Liver (tissue), 8 donors: ENCODE measurements at regions not wholly inside any gene's neighbourhood (a gene's known extent, or its start where the extent isn't known, plus 50 kb on each side); places are given as distances from the start of the nearest gene placed in this dataset.

Experiments
- DNase-seq: peaks from one replicate; pipeline ENCODE4 v3.0.0-alpha.2; 2017; ENCODE audit warnings: low spot score
- H3K27ac ChIP-seq, 2 donors: one replicate each; pipeline ENCODE4 v1.7.0; 2013; ENCODE audit warnings: inconsistent platforms in 2 of 2, low read length in 2 of 2, control low read depth in 1 of 2, low read depth in 1 of 2, mild to moderate bottlenecking in 1 of 2
- H3K27me3 ChIP-seq, 4 donors: one replicate each; pipeline versions ENCODE4 v1.6.1 to v1.7.0; 2013; ENCODE audit warnings: low read length in 3 of 4, inconsistent platforms in 1 of 4, mild to moderate bottlenecking in 1 of 4, moderate library complexity in 1 of 4; ENCODE audit not compliant: control insufficient read depth in 4 of 4, insufficient read depth in 4 of 4
- H3K36me3 ChIP-seq, 4 donors: one replicate each; pipeline versions ENCODE4 v1.6.1 to v1.7.0; 2013; ENCODE audit warnings: low read length in 3 of 4, mild to moderate bottlenecking in 3 of 4, low read depth in 1 of 4, moderate library complexity in 1 of 4; ENCODE audit not compliant: control insufficient read depth in 4 of 4, insufficient read depth in 3 of 4
- H3K4me1 ChIP-seq, 4 donors: one replicate each; pipeline versions ENCODE4 v1.6.1 to v1.7.0; 2013; ENCODE audit warnings: low read length in 3 of 4, mild to moderate bottlenecking in 3 of 4, moderate library complexity in 1 of 4; ENCODE audit not compliant: control insufficient read depth in 4 of 4, insufficient read depth in 4 of 4
- H3K4me3 ChIP-seq, 3 donors: one replicate each; pipeline versions ENCODE4 v1.6.1 to v1.7.0; 2013; ENCODE audit warnings: low read length in 3 of 3, control low read depth in 1 of 3, low read depth in 1 of 3, mild to moderate bottlenecking in 1 of 3
- H3K9ac ChIP-seq, 2 donors: one replicate each; pipeline ENCODE4 v1.7.0; 2013; ENCODE audit warnings: low read length in 2 of 2, mild to moderate bottlenecking in 2 of 2, moderate library complexity in 2 of 2, control low read depth in 1 of 2, low read depth in 1 of 2
- H3K9me3 ChIP-seq, 4 donors: one replicate each; pipeline versions ENCODE4 v1.6.1 to v1.7.0; 2013; ENCODE audit warnings: low read length in 3 of 4; ENCODE audit not compliant: control insufficient read depth in 4 of 4
- ATF3 ChIP-seq: IDR thresholded peaks from 2 replicates; pipeline ENCODE4 v1.6.1; 2016; ENCODE audit warnings: antibody characterized with exemption
- CTCF ChIP-seq: fragments of 150-350 bp; IDR thresholded peaks from 2 replicates; pipeline ENCODE4 v1.5.1; 2017; ENCODE audit warnings: improper control_type of control experiment, low read depth, low read length; ENCODE audit not compliant: missing input control
- EGR1 ChIP-seq, 2 donors: IDR thresholded peaks; 2 replicates each; pipeline ENCODE4 v1.6.1; 2016 to 2018; ENCODE audit warnings: antibody characterized with exemption in 2 of 2, low read depth in 2 of 2
- FOXA1 ChIP-seq: IDR thresholded peaks from 2 replicates; pipeline ENCODE4 v1.6.1; 2016; ENCODE audit warnings: antibody characterized with exemption
- FOXA2 ChIP-seq: IDR thresholded peaks from 2 replicates; pipeline ENCODE4 v1.6.1; 2016; ENCODE audit warnings: antibody characterized with exemption
- HNF4A ChIP-seq, 2 donors: conservative IDR thresholded peaks; 2 replicates each; pipeline ENCODE4 v1.6.1; 2016; ENCODE audit warnings: antibody characterized with exemption in 2 of 2, mild to moderate bottlenecking in 2 of 2
- JUND ChIP-seq, 2 donors: IDR thresholded peaks; 2 replicates each; pipeline ENCODE4 v1.6.1; 2016; ENCODE audit warnings: antibody characterized with exemption in 2 of 2
- MAX ChIP-seq: IDR thresholded peaks from 2 replicates; pipeline ENCODE4 v1.6.1; 2016; ENCODE audit warnings: antibody characterized with exemption
- RAD21 ChIP-seq, 2 donors: IDR thresholded peaks; 2 replicates each; pipeline ENCODE4 v1.6.1; 2016; ENCODE audit warnings: antibody characterized with exemption in 2 of 2, mild to moderate bottlenecking in 2 of 2
- REST ChIP-seq: IDR thresholded peaks from 2 replicates; pipeline ENCODE4 v1.6.1; 2016; ENCODE audit warnings: antibody characterized with exemption, mild to moderate bottlenecking
- RXRA ChIP-seq, 2 donors: IDR thresholded peaks; 2 replicates each; pipeline ENCODE4 v1.6.1; 2017 to 2018; ENCODE audit warnings: antibody characterized with exemption in 2 of 2, mild to moderate bottlenecking in 1 of 2
- SP1 ChIP-seq: IDR thresholded peaks from 2 replicates; pipeline ENCODE4 v1.6.1; 2018; ENCODE audit warnings: antibody characterized with exemption, mild to moderate bottlenecking
- TAF1 ChIP-seq: conservative IDR thresholded peaks from 2 replicates; pipeline ENCODE4 v1.6.1; 2016; ENCODE audit warnings: antibody characterized with exemption, mild to moderate bottlenecking
- YY1 ChIP-seq: IDR thresholded peaks from 2 replicates; pipeline ENCODE4 v1.6.1; 2016; ENCODE audit warnings: antibody characterized with exemption, mild to moderate bottlenecking
- WGBS: extraction: QIAGEN DNeasy Blood & Tissue Kit; methylation state at CpG from one replicate; pipeline ENCODE4 v1.1.7; 2013; 5-methylcytosine and 5-hydroxymethylcytosine counted together
- donor health status: healthy.
- donor health status: healthy.
- donor health status: healthy.
- donor health status: healthy.
- donor health status: healthy.

- TF ChIP-seq SP1 (no peak), FOXA1 (no peak), EGR1 (IDR thresholded peaks at IDR 0.05; ENCODE audit: low read depth in 2 of 2) (no peak)
These were observed 487.1 kb downstream of the SLITRK6 start for GRCh38 chr13:85312071-85312470.

GRCh38 chr13:85303630-85304029, 495.6 kb downstream of the SLITRK6 start:
- H3K27me3 ChIP-seq, result peaks cover 0 to 5% (median 0%) of the 10 kb centered on the region in 4 donors
- H3K4me3 ChIP-seq, result no peak overlapping the region
- H3K36me3 ChIP-seq, result no peaks in the 10 kb centered on the region
- no peak overlapping the region for H3K27ac ChIP-seq
- TF ChIP-seq MAX (no peak), ATF3 (no peak), RXRA (IDR thresholded peaks at IDR 0.05) (no peak), RAD21 (IDR thresholded peaks at IDR 0.05) (no peak), TAF1 (no peak), FOXA1 (no peak), EGR1 (IDR thresholded peaks at IDR 0.05; ENCODE audit: low read depth in 2 of 2) (no peak), YY1 (no peak), REST (no peak), FOXA2 (no peak), HNF4A (conservative IDR thresholded peaks at IDR 0.05) (no peak)
- DNase-seq, result no peak
- H3K9me3 ChIP-seq, result no peaks in the 10 kb centered on the region
- no peaks in the 10 kb centered on the region for H3K4me1 ChIP-seq
- 51% methylated on average over 4 of the region's 4 CpGs for WGBS
- no peak overlapping the region for H3K9ac ChIP-seq

More at GRCh38 chr13:85312071-85312470, 487.1 kb downstream of the SLITRK6 start:
- Histone ChIP-seq H3K27me3 (peaks cover 0 to 13% (median 1%) of the 10 kb centered on the region in 4 donors), H3K27ac (no peak overlapping the region), H3K36me3 (no peaks in the 10 kb centered on the region), H3K9me3 (no peaks in the 10 kb centered on the region), H3K4me3 (no peak overlapping the region), H3K9ac (no peak overlapping the region), H3K4me1 (no peaks in the 10 kb centered on the region)
- 62% methylated on average over 4 of the region's 4 CpGs for WGBS
- no peak for DNase-seq

GRCh38 chr13:85298387-85298924, 500.8 kb downstream of the SLITRK6 start:
- Histone ChIP-seq H3K27ac (no peak overlapping the region), H3K4me3 (no peak overlapping the region), H3K9me3 (no peaks in the 10 kb centered on the region), H3K27me3 (peaks cover 0 to 4% (median 0%) of the 10 kb centered on the region in 4 donors), H3K36me3 (no peaks in the 10 kb centered on the region), H3K9ac (no peak overlapping the region), H3K4me1 (no peaks in the 10 kb centered on the region)
- no peak for TF ChIP-seq CTCF
- TF ChIP-seq FOXA2, result no peak
- no peak for TF ChIP-seq ATF3
- no peak for TF ChIP-seq JUND (IDR thresholded peaks at IDR 0.05)
- TF ChIP-seq TAF1, result no peak
- TF ChIP-seq REST, result no peak
- DNase-seq, result no peak
- 61% methylated on average over 1 of the region's 1 CpG for WGBS
